ENCODE measurements at regions not wholly inside any gene's neighbourhood (a gene's known extent, or its start where the extent isn't known, plus 50 kb on each side); places are given as distances from the start of the nearest gene placed in this dataset.
"Not testable (repeated sequence)": the region's sequence is repeated elsewhere in the genome, so short reads cannot be mapped to it uniquely, and the experiment has no call there.

DNA sequence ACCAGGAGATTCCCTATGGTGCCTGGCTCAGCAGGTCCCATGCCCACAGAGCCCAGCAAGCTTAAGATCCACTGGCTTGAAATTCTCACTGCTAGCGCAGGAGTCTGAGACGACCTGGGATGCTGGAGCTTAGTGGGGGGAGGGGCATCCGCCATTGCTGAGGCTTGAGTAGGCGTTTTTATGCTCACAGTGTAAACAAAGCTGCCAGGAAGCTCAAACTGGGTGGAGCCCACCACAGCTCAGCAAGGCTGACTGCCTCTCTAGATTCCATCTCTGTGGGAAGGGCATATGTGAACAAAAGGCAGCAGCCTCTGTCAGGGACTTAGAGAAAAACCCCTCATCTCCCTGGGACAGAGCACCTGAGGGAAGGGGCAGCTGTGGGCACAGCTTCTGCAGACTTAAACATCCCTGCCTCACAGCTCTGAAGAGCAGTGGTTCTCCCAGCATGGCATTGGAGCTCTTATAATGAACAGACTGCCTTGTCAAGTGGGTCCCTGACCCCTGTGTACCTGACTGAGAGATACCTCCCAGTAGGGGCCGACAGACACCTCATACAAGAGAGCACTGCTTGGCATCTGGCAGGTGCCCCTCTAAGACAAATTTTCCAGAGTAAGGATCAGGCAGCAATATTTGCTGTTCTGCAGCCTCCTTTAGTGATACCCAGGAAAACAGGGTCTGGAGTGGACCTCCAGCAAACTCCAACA, 231.5 kb upstream of the SETMAR start:
- Histone ChIP-seq H3K27ac (ENCODE audit: low read depth in 1 of 2, low read length in 2 of 2) (no peak overlapping the region), H3K4me1 (ENCODE audit: control insufficient read depth in 4 of 4, insufficient read depth in 4 of 4, low read length in 3 of 4) (no peaks in the 10 kb centered on the region), H3K27me3 (ENCODE audit: control insufficient read depth in 4 of 4, insufficient read depth in 4 of 4, low read length in 3 of 4) (no peaks in the 10 kb centered on the region), H3K4me3 (ENCODE audit: low read depth in 1 of 3, low read length in 3 of 3) (no peak overlapping the region), H3K36me3 (ENCODE audit: control insufficient read depth in 4 of 4, insufficient read depth in 3 of 4, low read depth in 1 of 4, low read length in 3 of 4) (no peaks in the 10 kb centered on the region), H3K9me3 (ENCODE audit: control insufficient read depth in 4 of 4, low read length in 3 of 4) (no peaks in the 10 kb centered on the region), H3K9ac (ENCODE audit: low read depth in 1 of 2, low read length in 2 of 2) (no peak overlapping the region)
- no peak for DNase-seq (ENCODE audit: low spot score)
- 56% methylated on average over 5 of the region's 5 CpGs for WGBS
- TF ChIP-seq, protein P1, sequence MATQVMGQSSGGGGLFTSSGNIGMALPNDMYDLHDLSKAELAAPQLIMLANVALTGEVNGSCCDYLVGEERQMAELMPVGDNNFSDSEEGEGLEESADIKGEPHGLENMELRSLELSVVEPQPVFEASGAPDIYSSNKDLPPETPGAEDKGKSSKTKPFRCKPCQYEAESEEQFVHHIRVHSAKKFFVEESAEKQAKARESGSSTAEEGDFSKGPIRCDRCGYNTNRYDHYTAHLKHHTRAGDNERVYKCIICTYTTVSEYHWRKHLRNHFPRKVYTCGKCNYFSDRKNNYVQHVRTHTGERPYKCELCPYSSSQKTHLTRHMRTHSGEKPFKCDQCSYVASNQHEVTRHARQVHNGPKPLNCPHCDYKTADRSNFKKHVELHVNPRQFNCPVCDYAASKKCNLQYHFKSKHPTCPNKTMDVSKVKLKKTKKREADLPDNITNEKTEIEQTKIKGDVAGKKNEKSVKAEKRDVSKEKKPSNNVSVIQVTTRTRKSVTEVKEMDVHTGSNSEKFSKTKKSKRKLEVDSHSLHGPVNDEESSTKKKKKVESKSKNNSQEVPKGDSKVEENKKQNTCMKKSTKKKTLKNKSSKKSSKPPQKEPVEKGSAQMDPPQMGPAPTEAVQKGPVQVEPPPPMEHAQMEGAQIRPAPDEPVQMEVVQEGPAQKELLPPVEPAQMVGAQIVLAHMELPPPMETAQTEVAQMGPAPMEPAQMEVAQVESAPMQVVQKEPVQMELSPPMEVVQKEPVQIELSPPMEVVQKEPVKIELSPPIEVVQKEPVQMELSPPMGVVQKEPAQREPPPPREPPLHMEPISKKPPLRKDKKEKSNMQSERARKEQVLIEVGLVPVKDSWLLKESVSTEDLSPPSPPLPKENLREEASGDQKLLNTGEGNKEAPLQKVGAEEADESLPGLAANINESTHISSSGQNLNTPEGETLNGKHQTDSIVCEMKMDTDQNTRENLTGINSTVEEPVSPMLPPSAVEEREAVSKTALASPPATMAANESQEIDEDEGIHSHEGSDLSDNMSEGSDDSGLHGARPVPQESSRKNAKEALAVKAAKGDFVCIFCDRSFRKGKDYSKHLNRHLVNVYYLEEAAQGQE (IDR thresholded peaks at IDR 0.05) = no peak
- no peak for TF ChIP-seq FOXA1 (IDR thresholded peaks at IDR 0.05)

DNA sequence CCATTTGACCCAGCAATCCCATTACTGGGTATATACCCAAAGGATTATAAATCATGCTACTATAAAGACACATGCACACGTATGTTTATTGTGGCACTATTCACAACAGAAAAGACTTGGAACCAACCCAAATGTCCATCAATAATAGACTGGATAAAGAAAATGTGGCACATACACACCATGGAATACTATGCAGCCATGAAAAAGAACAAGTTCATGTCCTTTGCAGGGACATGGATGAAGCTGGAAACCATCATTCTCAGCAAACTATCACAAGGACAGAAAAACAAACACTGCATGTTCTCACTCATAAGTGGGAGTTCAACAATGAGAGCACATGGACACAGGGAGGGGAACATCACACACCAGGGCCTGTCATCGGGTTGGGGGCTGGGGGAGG, 225.9 kb upstream of the SETMAR start:
- not testable (repeated sequence) for DNase-seq (ENCODE audit: low spot score); H3K4me1 ChIP-seq (ENCODE audit: control insufficient read depth in 4 of 4, insufficient read depth in 4 of 4, low read length in 3 of 4); H3K4me3 ChIP-seq (ENCODE audit: low read depth in 1 of 3, low read length in 3 of 3); H3K27me3 ChIP-seq (ENCODE audit: control insufficient read depth in 4 of 4, insufficient read depth in 4 of 4, low read length in 3 of 4); H3K36me3 ChIP-seq (ENCODE audit: control insufficient read depth in 4 of 4, insufficient read depth in 3 of 4, low read depth in 1 of 4, low read length in 3 of 4); H3K27ac ChIP-seq (ENCODE audit: low read depth in 1 of 2, low read length in 2 of 2); H3K9me3 ChIP-seq (ENCODE audit: control insufficient read depth in 4 of 4, low read length in 3 of 4); H3K9ac ChIP-seq (ENCODE audit: low read depth in 1 of 2, low read length in 2 of 2)
- WGBS = 94% methylated on average over 2 of the region's 2 CpGs

DNA sequence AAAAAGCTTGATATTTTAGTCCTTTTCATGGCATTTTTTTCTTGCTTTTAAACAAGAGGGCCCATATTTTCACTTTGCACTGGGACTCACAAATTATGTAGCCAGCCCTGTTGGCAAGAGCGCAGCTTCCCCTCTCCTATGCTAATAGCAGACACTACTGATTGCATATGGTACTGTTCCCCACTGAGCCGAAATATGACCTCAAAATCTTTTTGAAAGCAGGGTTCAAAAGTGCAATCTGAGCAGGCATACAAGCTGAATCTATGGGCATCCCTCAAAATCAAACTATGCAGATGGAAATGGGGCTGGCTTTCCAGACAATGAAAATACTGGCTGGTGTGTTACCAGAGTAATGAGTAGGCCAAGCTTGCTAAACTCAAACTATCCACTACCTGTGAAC, 225.2 kb upstream of the SETMAR start:
- 89% methylated on average over 2 of the region's 2 CpGs for WGBS
- TF ChIP-seq RAD21 (IDR thresholded peaks at IDR 0.05) (no peak), FOXA1 (IDR thresholded peaks at IDR 0.05) (no peak), SP1 (IDR thresholded peaks at IDR 0.05) (no peak), CTCF (IDR thresholded peaks at IDR 0.05; ENCODE audit: low read depth, low read length, missing input control) (no peak)
- TF ChIP-seq, protein P2, sequence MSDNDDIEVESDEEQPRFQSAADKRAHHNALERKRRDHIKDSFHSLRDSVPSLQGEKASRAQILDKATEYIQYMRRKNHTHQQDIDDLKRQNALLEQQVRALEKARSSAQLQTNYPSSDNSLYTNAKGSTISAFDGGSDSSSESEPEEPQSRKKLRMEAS (IDR thresholded peaks at IDR 0.05) = no peak
- Histone ChIP-seq H3K9me3 (ENCODE audit: control insufficient read depth in 4 of 4, low read length in 3 of 4) (no peaks in the 10 kb centered on the region), H3K4me1 (ENCODE audit: control insufficient read depth in 4 of 4, insufficient read depth in 4 of 4, low read length in 3 of 4) (peaks cover 0 to 3% (median under 1%) of the 10 kb centered on the region in 4 donors), H3K27me3 (ENCODE audit: control insufficient read depth in 4 of 4, insufficient read depth in 4 of 4, low read length in 3 of 4) (no peaks in the 10 kb centered on the region), H3K9ac (ENCODE audit: low read depth in 1 of 2, low read length in 2 of 2) (no peak overlapping the region), H3K36me3 (ENCODE audit: control insufficient read depth in 4 of 4, insufficient read depth in 3 of 4, low read depth in 1 of 4, low read length in 3 of 4) (no peaks in the 10 kb centered on the region), H3K27ac (ENCODE audit: low read depth in 1 of 2, low read length in 2 of 2) (no peak overlapping the region), H3K4me3 (ENCODE audit: low read depth in 1 of 3, low read length in 3 of 3) (no peak overlapping the region)
- no peak for DNase-seq (ENCODE audit: low spot score)
